Keratinocyte (primary cell): ENCODE measurements at regions not wholly inside any gene's neighbourhood (a gene's known extent, or its start where the extent isn't known, plus 50 kb on each side); places are given as distances from the start of the nearest gene placed in this dataset.

Source experiments
- DNase-seq: peaks from one replicate; pipeline ENCODE4 v3.0.0-alpha.2; 2011; ENCODE audit warnings: low read depth, missing footprints, low spot score
- FAIRE-seq: peaks from 2 replicates; lab custom pipeline; 2011; peaks lifted over from hg19 to GRCh38; lab: Jason Lieb, UNC
- H2AFZ ChIP-seq: 2 replicates; pipeline ENCODE4 v1.6.0; 2012; ENCODE audit warnings: low read length, control low read depth, inconsistent platforms; ENCODE audit not compliant: control insufficient read depth
- H3K27ac ChIP-seq: 2 replicates; pipeline ENCODE4 v1.5.1; 2011; ENCODE audit warnings: low read length; ENCODE audit not compliant: control insufficient read depth, insufficient read depth
- H3K27me3 ChIP-seq: 3 replicates; pipeline ENCODE4 v1.6.0; 2011; ENCODE audit warnings: low read length; ENCODE audit not compliant: control insufficient read depth, insufficient read depth; ENCODE audit errors: extremely low read depth
- H3K36me3 ChIP-seq, 2 experiments: 2 replicates in 1 of 2; 3 replicates in 1 of 2; pipeline ENCODE4 v1.5.1; 2011; ENCODE audit warnings: low read length in 2 of 2, mild to moderate bottlenecking in 1 of 2; ENCODE audit not compliant: control insufficient read depth in 2 of 2, insufficient read depth in 2 of 2; ENCODE audit errors: extremely low read depth in 1 of 2
- H3K4me1 ChIP-seq: 3 replicates; pipeline ENCODE4 v1.5.1; 2011; ENCODE audit warnings: low read length; ENCODE audit not compliant: control insufficient read depth, insufficient read depth; ENCODE audit errors: extremely low read depth
- H3K4me2 ChIP-seq: 3 replicates; pipeline ENCODE4 v1.6.0; 2011; ENCODE audit warnings: low read depth, low read length; ENCODE audit not compliant: control insufficient read depth, insufficient read depth; ENCODE audit errors: extremely low read depth
- H3K4me3 ChIP-seq, 3 experiments: fragments of 200-600 bp in 1 of 3; sonication (generic) in 1 of 3; 2 replicates in 2 of 3; 3 replicates in 1 of 3; pipeline ENCODE4 v1.5.1; 2011 to 2016; ENCODE audit warnings: low read length in 3 of 3, mild to moderate bottlenecking in 3 of 3, control low read depth in 2 of 3, inconsistent platforms in 1 of 3, low read depth in 1 of 3, mixed read lengths in 1 of 3, mixed run types in 1 of 3, moderate library complexity in 1 of 3; ENCODE audit not compliant: control insufficient read depth in 2 of 3, insufficient read depth in 2 of 3; ENCODE audit errors: extremely low read depth in 1 of 3
- H3K79me2 ChIP-seq: 2 replicates; pipeline ENCODE4 v1.6.0; 2012; ENCODE audit warnings: low read length; ENCODE audit not compliant: control insufficient read depth, insufficient read depth
- H3K9ac ChIP-seq: 3 replicates; pipeline ENCODE4 v1.6.0; 2011; ENCODE audit warnings: low read length; ENCODE audit not compliant: control insufficient read depth, insufficient read depth; ENCODE audit errors: extremely low read depth
- H3K9me1 ChIP-seq: 3 replicates; pipeline ENCODE4 v1.6.0; 2011; ENCODE audit warnings: low read length; ENCODE audit not compliant: control insufficient read depth, insufficient read depth; ENCODE audit errors: extremely low read depth
- H3K9me3 ChIP-seq: 2 replicates; pipeline ENCODE4 v1.5.1; 2012; ENCODE audit warnings: low read depth, low read length; ENCODE audit not compliant: control insufficient read depth
- H4K20me1 ChIP-seq: 3 replicates; pipeline ENCODE4 v1.6.0; 2011; ENCODE audit warnings: low read length; ENCODE audit not compliant: control insufficient read depth, insufficient read depth; ENCODE audit errors: extremely low read depth
- EZH2 ChIP-seq: IDR thresholded peaks from one replicate; pipeline ENCODE4 v1.6.1; 2012; ENCODE audit warnings: inconsistent platforms, mild to moderate bottlenecking, low read length, moderate library complexity
- dilution Hi-C: fragments of 300-500 bp; cut with MboI; formaldehyde crosslinking; loops from one replicate; pipeline ENCODE4 v1.7.0; 2020; ENCODE audit warnings: low sequenced_read_pairs; ENCODE audit not compliant: extremely low pct_ligation_motif_present
- TF ChIP-seq, protein P1 (sequence below), 3 experiments: IDR thresholded peaks in 1 of 3; conservative IDR thresholded peaks in 1 of 3; optimal IDR thresholded peaks in 1 of 3; 2 replicates in 2 of 3; 3 replicates in 1 of 3; pipeline versions ENCODE3 to v1.5.1; 2011; ENCODE audit warnings: low read length in 3 of 3, mild to moderate bottlenecking in 3 of 3, moderate library complexity in 2 of 3, control low read depth in 1 of 3, inconsistent platforms in 1 of 3; ENCODE audit not compliant: insufficient read depth in 2 of 3; ENCODE audit errors: extremely low read depth in 1 of 3

DNA sequence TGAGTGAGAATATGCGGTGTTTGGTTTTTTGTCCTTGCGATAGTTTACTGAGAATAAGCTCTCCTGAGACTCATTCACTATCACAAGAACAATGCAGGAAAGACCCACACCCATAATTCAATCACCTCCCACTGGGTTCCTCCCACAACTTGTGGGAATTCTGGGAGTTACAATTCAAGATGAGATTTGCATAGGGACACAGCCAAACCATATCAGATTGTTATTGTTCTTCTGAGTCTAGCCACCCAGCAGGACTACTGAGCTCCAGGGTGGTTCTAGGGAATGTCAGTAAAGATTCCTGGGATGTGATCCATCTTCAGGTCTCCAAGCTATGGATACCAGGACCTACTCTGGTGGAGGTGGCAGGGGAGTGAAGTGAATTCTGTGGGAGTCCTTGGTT, 2075.1 kb upstream of the CDH9 start:
- FAIRE-seq = no peak
- no peak overlapping the region for H3K4me2 ChIP-seq
- no peaks in the 10 kb centered on the region for H3K36me3 ChIP-seq
- DNase-seq = no peak
- no peak overlapping the region for H2AFZ ChIP-seq
- no peaks in the 10 kb centered on the region for H3K9me3 ChIP-seq
- no peaks in the 10 kb centered on the region for H3K27me3 ChIP-seq
- no peaks in the 10 kb centered on the region for H4K20me1 ChIP-seq
- no peak overlapping the region for H3K9ac ChIP-seq
- no peak overlapping the region for H3K27ac ChIP-seq
- no peaks in the 10 kb centered on the region for H3K4me1 ChIP-seq
- dilution Hi-C loops = no loop called here
- no peaks in the 10 kb centered on the region for H3K9me1 ChIP-seq
- no peak for TF ChIP-seq EZH2
- TF ChIP-seq, protein P1, sequence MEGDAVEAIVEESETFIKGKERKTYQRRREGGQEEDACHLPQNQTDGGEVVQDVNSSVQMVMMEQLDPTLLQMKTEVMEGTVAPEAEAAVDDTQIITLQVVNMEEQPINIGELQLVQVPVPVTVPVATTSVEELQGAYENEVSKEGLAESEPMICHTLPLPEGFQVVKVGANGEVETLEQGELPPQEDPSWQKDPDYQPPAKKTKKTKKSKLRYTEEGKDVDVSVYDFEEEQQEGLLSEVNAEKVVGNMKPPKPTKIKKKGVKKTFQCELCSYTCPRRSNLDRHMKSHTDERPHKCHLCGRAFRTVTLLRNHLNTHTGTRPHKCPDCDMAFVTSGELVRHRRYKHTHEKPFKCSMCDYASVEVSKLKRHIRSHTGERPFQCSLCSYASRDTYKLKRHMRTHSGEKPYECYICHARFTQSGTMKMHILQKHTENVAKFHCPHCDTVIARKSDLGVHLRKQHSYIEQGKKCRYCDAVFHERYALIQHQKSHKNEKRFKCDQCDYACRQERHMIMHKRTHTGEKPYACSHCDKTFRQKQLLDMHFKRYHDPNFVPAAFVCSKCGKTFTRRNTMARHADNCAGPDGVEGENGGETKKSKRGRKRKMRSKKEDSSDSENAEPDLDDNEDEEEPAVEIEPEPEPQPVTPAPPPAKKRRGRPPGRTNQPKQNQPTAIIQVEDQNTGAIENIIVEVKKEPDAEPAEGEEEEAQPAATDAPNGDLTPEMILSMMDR (optimal IDR thresholded peaks at IDR 0.05 in 1 of 3, IDR thresholded peaks at IDR 0.05 in 1 of 3, conservative IDR thresholded peaks at IDR 0.05 in 1 of 3; ENCODE audit: extremely low read depth in 1 of 3, insufficient read depth in 2 of 3, low read length in 3 of 3) = no peak
- H3K4me3 ChIP-seq = no peak overlapping the region
- H3K79me2 ChIP-seq = no peaks in the 10 kb centered on the region

DNA sequence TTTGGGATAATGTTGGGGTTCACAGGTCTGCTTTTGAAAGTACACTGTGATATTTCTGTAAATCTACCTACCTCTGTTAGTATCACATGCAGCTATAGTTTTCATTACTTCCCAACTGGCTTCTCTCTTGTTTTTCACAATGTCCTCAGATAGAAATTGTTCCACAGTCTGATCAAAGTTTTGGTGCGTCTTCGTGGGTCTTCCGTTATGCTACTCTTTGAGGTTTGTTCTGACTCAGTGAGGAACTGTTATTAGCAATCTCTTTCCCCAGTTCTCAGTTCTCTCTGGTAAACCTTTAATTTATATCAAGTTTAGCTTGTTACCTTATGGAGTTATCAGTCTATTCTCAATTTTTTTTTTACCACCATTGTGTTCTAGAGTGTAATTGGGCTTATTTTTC, 2061.2 kb upstream of the CDH9 start:
- Histone ChIP-seq H3K9me1 (no peaks in the 10 kb centered on the region), H3K4me1 (no peaks in the 10 kb centered on the region), H3K27me3 (no peaks in the 10 kb centered on the region), H4K20me1 (no peaks in the 10 kb centered on the region), H3K9me3 (no peaks in the 10 kb centered on the region), H3K36me3 (no peaks in the 10 kb centered on the region), H3K4me3 (no peak overlapping the region), H3K79me2 (no peaks in the 10 kb centered on the region), H2AFZ (no peak overlapping the region), H3K27ac (no peak overlapping the region), H3K4me2 (no peak overlapping the region), H3K9ac (no peak overlapping the region)
- no peak for FAIRE-seq
- DNase-seq = no peak
- TF ChIP-seq, protein P1 (optimal IDR thresholded peaks at IDR 0.05 in 1 of 3, IDR thresholded peaks at IDR 0.05 in 1 of 3, conservative IDR thresholded peaks at IDR 0.05 in 1 of 3; ENCODE audit: extremely low read depth in 1 of 3, insufficient read depth in 2 of 3, low read length in 3 of 3) = no peak
- TF ChIP-seq EZH2 = no peak
- dilution Hi-C loops = no loop called here
